Breast epithelium (tissue), 3 donors: ENCODE measurements at regions not wholly inside any gene's neighbourhood (a gene's known extent, or its start where the extent isn't known, plus 50 kb on each side); places are given as distances from the start of the nearest gene placed in this dataset.
"Not testable (repeated sequence)": the region's sequence is repeated elsewhere in the genome, so short reads cannot be mapped to it uniquely, and the experiment has no call there.

Experiments
- CTCF ChIP-seq, 3 donors: fragments of 450-650 bp; IDR thresholded peaks; one replicate each; pipeline ENCODE4 v1.5.1; 2016 to 2017; ENCODE audit warnings: antibody characterized with exemption in 3 of 3, mild to moderate bottlenecking in 3 of 3, moderate library complexity in 3 of 3
- POLR2A ChIP-seq: fragments of 450-650 bp; IDR thresholded peaks from one replicate; pipeline ENCODE4 v1.6.1; 2016; ENCODE audit warnings: antibody characterized with exemption, mild to moderate bottlenecking, moderate library complexity

- not testable (repeated sequence) for TF ChIP-seq POLR2A; CTCF (IDR thresholded peaks at IDR 0.05)
These were observed 100.9 kb downstream of the BDH1 start for GRCh38 chr3:197454841-197455240.
